Activated T-cell treated with anti-CD3 and anti-CD28 coated beads for 4 hours (primary cell): ENCODE measurements at regions not wholly inside any gene's neighbourhood (a gene's known extent, or its start where the extent isn't known, plus 50 kb on each side); places are given as distances from the start of the nearest gene placed in this dataset.
"Not testable (repeated sequence)": the region's sequence is repeated elsewhere in the genome, so short reads cannot be mapped to it uniquely, and the experiment has no call there.

Source experiments
- DNase-seq: peaks from one replicate; pipeline ENCODE4 v3.0.0-alpha.2; 2020

- not testable (repeated sequence) for DNase-seq
These were observed 132.7 kb upstream of the HSFY2 start for GRCh38 chrY:18906198-18906597.

GRCh38 chrY:18904296-18904695 is 130.8 kb upstream of the HSFY2 start:
- DNase-seq, result no peak

- DNase-seq, result no peak
These were observed 118.5 kb upstream of the HSFY2 start for GRCh38 chrY:18891994-18892393.

DNA sequence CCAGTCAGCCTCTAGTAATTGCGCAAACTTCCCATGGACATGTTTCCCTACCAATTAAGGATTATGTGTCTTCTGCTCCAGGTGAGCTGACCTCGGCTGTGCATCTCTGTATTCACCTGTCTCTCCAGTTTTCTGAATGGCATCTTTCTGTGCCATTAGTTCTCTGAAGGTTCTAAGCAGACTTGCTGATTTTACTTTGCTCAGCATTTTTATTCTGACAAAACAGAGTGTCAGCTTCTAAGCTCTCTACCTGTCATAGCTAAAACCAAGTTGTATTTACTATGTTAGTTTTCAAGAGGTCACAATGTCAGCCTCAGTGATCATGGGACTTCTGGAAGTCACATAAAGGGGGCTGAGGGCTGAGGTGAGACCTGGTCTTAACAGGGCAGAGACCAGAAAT is 116.0 kb upstream of the HSFY2 start:
- no peak for DNase-seq

DNA sequence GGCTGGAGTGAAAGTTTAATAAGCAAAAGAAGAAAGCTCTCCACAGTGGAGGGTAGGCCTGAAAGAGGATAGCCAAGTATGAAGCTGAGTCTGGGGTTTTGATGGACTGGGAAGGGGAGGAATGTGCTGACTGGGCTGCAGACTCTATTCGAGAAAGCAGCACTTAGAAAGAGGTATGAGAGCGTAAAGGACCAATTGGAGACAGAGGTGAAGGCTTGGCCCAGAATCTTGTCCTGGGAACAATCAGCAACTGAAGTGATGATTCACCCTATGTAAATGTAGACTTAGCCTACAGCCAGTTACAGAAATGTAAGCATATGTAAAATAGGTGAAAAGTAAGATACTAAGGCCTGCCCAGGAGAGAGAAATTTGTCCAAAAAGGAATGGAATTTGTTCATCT is 111.2 kb upstream of the HSFY2 start:
- no peak for DNase-seq

- not testable (repeated sequence) for DNase-seq
These were observed 95.6 kb upstream of the HSFY2 start for GRCh38 chrY:18869145-18869544.

DNA sequence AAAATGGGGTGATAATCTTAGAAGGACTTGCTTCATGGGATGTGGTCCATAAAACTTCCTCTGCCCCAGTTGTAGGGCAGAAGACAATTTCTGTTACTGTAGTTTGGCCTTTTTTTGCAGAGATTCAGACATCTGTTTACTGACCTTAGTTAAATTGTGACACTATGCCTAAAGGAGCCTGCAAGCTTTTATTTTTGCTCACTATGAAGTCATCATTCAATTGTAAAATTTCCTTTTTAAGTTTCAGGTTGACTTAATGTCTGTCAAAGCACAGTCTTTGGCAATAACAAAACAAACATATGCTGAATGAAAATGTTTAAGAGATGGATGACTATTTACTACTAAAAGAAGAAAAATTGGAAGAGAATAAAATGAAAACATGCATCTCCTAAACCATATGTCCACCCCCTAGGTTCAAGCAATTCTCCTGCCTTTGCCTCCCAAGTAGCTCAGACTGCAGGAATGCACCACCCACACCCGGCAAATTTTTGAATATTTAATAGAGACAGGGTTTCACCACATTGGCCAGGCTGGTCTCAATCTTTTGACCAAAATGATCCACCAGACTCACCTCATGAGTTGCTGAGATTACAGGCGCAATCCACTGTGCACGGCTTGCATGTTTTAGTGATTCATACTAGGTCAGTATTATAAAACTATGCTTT is 93.5 kb upstream of the HSFY2 start:
- not testable (repeated sequence) for DNase-seq

DNA sequence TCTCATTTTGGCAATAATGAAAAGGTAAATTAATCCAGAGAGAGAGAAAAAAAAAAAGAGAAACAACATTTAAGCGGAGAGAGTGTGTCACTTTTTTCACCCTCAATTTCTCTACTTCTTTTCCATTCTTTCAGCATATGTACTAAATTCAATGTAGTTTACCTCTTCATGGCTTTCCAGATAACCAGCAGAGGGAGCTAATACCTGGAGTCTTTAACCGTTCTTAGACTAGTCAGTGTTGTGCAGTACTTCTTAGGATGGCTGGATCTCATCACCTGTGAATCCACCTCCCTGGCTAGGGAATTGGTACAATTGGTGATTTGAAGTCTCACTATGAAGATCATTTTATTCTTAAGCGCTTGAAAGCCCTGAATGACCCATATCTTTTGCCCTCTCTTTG is 87.3 kb upstream of the HSFY2 start:
- DNase-seq, result not testable (repeated sequence)

DNA sequence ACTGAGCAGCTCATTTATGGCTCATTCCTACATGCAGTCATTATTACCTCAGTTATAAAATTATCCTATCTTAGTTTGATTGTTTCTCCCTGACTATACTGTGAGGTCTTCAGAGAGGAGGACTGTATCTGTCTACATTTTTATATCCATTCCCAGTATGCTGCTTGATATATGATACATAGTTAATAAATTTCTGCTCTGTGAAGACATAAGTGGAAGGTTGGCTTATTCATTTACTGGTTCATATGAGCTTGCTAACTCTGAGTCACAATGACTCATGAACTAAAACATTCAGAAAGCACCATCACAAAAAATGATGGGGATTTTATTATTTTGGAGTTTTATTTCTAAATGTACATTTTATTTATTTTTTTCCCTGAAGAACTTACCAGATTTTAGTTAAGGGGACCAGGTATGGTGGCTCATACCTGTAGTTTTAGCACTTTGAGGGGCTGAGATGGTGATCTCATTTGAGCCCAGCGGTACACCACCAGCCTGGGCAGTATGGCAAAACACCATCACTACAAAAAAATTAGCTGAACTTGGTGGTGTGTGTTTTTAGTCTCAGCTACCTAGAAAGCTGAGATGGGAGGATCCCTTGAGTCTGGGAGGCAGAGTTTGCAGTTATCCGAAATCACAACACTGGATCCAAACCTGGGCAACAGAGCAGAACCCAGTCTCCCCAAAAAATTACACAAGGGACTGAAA is 85.1 kb upstream of the HSFY2 start:
- DNase-seq, result not testable (repeated sequence)

- not testable (repeated sequence) for DNase-seq
These were observed 81.6 kb upstream of the HSFY2 start for GRCh38 chrY:18855184-18855583.

GRCh38 chrY:18853323-18853722 is 79.8 kb upstream of the HSFY2 start:
- not testable (repeated sequence) for DNase-seq

DNA sequence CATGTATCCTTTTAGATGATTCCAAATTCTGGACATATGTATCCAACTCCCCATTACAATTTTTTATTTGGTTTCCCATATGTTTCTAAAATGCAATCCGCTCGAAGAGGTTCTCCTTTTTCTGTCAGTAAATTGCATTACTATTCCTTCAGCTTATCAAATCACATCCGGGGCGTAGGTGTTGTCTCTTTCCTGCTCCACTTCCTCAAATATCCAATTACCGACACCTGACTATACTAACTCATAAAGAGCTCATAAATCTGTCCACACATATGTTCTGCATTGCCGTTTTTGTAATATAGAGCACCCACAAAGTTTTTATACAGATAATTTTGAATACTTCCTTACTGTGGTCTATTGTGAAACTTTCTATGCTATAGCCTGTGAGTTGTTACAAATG is 63.1 kb upstream of the HSFY2 start:
- not testable (repeated sequence) for DNase-seq
